Left renal cortex interstitium (tissue), 4 donors: ENCODE measurements at regions not wholly inside any gene's neighbourhood (a gene's known extent, or its start where the extent isn't known, plus 50 kb on each side); places are given as distances from the start of the nearest gene placed in this dataset.
"Not testable (repeated sequence)": the region's sequence is repeated elsewhere in the genome, so short reads cannot be mapped to it uniquely, and the experiment has no call there.

ENCODE experiments used
- DNase-seq, 4 donors: peaks; one replicate each; pipeline ENCODE4 v3.0.0-alpha.2; 2013; ENCODE audit warnings: low read depth in 4 of 4, low spot score in 2 of 4, missing footprints in 1 of 4

- peak in 1 of 4 donors; percentile 37 for DNase-seq
Observed at GRCh38 chr12:116426391-116427136, 132.6 kb upstream of the MAP1LC3B2 start.

- peak in 1 of 4 donors; percentile 47 for DNase-seq
Observed at GRCh38 chr12:116427200-116427930, 131.8 kb upstream of the MAP1LC3B2 start.

- no peak for DNase-seq
Observed at GRCh38 chr12:116429826-116430360, 129.3 kb upstream of the MAP1LC3B2 start.

DNA sequence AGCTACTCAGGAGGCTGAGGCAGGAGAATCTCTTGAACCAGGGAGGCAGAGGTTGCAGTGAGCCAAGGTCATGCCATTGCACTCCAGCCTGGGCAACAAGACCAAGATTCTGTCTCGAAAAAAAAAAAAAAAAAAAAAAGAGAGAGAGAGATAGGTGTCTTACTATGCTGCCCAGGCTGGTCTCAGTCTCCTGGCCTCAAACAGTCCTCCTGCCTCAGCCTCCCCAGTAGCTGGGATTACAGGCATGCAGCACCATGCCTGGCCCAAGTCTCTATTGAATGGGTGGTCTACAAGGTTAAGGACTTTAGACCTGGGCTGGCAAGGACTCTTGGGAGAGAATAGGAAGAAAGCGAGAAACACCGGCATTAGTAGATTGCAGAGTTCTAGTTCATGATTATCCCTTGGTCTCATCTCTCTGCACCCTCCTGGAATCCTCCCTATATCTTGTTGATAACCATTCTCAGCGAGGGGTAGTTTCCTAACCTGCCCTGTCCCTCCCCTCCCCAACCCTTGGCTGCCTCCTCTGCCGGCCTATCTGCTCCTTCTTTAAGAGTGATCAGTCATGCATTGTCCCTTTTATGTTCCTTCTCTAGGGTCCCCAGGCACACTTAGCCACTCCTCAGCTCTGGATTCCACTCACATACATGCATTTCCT, 128.1 kb upstream of the MAP1LC3B2 start:
- no peak for DNase-seq

GRCh38 chr12:116431677-116432300, 127.4 kb upstream of the MAP1LC3B2 start:
- no peak for DNase-seq

GRCh38 chr12:116432314-116432750, 126.8 kb upstream of the MAP1LC3B2 start:
- DNase-seq: no peak

DNA sequence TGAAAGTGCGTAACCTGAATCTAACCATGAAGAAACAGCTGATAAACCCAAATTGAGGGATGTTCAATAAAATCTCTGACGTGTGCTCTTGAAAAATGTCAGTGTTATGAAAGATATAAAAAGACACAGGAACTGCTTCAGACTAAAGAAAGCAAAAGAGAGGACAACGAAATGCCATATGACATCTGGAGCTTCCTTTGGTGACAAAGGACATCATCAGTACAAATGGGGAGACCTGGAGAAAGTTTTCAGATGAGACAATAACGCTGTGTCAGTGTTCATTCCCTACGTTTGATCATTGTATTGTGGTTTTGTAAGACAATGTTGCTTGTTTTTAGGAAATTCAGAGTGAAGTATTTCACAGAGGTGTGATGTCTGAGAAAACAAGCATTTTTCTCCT, 125.9 kb upstream of the MAP1LC3B2 start:
- DNase-seq: no peak

DNA sequence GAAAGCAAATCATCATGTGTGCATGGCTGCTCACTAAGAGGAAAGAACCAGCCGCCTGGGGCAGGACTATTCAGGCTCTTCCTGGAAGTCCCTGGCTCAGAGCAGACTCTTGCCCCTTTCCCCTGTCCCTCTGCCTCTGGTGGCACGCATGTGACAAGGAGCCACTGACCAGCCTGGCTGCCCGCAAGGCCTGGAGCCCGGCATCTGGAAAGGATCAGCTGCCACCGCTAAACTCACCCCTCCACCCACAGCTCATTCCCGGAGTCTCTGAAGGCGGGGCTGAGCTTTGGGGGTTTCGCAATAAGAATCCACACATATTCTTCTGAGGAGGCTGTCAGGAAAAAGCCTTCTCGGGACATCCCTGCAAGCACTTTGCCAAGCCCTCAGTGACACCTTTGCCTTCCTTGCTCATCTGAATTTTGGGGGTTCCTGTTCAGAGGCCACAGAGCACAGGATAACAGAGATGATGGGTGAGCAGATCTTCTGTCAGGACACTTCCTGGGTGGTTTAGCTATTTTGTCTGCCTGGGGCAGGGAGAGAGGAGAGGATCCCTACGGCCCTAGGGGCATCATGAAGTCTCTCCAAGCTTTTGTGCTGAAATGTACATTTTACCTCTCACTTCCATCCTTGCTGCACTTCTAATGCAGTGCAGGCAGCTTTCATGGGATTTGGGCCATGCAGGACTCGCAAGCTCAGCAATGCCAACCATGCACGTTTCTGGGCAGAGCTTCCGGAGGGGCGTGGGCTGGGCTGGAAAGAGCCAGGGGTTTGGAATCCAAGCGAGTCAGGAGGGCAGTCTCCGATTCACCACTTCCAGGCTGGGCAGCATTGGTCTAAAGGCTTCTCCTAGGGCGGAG, 124.8 kb upstream of the MAP1LC3B2 start:
- peak in 2 of 4 donors; percentile 34 to 42 for DNase-seq

DNA sequence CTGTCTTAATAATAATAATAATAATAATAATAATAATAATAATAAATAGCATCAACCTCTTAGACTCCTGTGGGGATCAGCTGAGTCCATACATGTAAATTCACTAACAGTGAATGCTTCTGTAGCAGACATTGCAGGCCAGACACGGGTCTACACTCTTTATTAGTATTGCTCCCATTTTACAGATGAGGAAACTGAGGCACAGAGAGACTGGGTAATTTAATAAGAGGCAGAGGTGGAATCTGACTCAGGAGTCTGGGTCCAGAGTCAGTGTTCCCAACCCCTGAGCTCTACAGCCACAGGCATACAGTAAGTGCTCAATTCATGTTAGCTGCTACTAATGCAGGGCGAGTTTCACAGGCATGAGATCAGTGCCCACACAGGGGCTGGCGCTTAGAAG, 123.2 kb upstream of the MAP1LC3B2 start:
- DNase-seq: no peak

- no peak for DNase-seq
Observed at GRCh38 chr12:116436561-116437249, 122.5 kb upstream of the MAP1LC3B2 start.

DNA sequence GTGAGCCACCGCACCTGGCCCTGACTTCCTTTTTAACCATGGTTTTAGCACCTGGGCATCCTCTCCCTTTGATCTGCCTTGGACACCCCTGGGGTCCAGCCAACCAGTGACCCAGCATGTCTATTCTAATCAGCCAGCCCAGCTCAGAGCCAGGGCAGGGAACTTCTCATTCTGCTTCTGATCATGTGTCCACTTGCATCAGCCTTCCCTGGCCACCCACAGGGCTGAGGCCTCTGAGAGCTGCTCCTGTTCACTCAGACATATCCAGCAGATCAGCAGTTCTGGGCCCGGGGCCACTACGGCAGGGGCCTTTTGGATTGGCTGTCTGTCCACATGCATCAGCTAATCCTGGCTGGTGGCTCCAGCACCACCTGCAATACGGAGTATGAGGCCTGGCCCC, 117.9 kb upstream of the MAP1LC3B2 start:
- no peak for DNase-seq

DNA sequence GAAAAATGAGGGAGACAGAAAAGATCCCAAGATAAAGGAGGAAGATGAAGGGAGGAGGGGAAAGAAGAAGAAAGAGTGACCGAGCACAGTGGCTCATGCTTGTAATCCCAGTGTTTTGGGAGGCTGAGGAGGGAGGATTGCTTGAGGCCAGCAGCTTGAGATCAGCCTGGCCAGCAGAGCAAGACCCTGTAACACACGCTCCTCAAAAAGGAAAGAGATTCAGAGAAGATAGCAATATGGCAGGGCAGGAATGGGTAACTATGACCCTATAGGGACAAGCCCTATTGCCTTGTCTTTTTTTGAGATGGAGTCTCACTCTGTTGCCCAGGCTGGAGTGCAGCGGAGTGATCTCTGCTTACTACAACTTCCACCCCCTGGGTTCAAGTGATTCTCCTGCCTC, 116.9 kb upstream of the MAP1LC3B2 start:
- DNase-seq: no peak

DNA sequence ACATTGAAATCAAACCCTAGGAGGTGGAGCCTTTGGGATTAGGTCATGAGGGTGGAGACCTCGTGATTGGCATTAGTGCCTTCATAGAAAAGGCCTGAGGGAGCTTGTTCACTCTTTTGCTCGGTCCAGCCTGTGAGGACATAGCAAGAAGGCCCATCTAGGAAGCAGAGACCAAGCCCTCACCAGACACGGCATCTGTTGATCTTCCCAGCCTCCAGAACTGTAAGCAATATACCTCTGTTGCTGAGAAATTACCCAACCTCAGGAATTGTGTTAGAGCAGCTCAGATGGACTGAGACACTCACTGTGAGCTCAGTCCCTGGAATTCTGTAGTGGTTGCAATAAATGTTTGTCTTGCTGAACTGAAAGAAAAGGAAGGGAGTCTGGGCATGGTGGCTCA, 116.2 kb upstream of the MAP1LC3B2 start:
- no peak for DNase-seq

GRCh38 chr12:116443821-116444589, 115.2 kb upstream of the MAP1LC3B2 start:
- no peak for DNase-seq

DNA sequence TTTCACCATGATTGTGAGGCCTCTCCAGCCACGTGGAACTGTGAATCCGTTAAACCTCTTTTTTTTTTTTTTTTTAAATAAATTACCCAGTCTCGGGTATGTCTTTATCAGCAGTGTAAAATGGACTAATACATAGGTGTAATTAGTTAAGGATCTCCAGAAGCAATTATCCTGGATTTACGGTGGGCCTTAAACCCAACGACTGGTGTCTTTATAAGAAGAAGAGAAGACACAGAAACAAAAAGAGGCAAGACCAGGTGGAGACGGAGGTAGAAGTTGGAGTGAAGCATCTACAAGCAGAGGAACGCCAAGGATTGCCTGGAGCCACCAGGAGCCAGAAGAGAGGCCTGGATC, 114.6 kb upstream of the MAP1LC3B2 start:
- DNase-seq: no peak

- DNase-seq: no peak
Observed at GRCh38 chr12:116448165-116448739, 110.9 kb upstream of the MAP1LC3B2 start.

- DNase-seq: no peak
Observed at GRCh38 chr12:116450406-116450910, 108.7 kb upstream of the MAP1LC3B2 start.

DNA sequence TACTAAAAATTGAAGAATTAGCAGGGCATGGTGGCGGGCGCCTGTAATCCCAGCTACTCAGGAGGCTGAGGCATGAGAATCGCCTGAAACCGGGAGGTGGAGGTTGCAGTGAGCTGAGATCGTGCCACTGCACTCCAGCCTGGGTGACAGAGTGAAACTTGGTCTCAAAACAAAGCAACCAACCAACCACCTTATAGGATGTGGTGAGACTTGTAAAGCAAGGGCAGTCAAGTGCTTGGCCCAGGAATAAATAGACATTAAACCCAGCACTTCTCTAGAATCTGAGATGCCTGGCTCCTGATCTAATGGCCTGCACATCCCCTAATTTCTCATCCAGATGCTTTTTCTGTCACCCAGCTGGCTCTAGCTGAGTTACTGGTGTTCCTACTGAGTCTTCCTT, 106.2 kb upstream of the MAP1LC3B2 start:
- not testable (repeated sequence) for DNase-seq
